NCI-H2107 treated with DMSO at 0.1 percent for 48 hours (cell line): ENCODE measurements at regions not wholly inside any gene's neighbourhood (a gene's known extent, or its start where the extent isn't known, plus 50 kb on each side); places are given as distances from the start of the nearest gene placed in this dataset.
A peak's percentile ranks its signal among the peaks of the same experiment; 100 is the strongest.

Experiments
- DNase-seq: peaks from one replicate; lab custom pipeline; 2025; ENCODE audit not compliant: unreplicated experiment; lab: John Stamatoyannopoulos, UW

GRCh38 chr2:12074845-12075217 lies 328.4 kb downstream of the LPIN1 start:
- DNase-seq = no peak

DNA sequence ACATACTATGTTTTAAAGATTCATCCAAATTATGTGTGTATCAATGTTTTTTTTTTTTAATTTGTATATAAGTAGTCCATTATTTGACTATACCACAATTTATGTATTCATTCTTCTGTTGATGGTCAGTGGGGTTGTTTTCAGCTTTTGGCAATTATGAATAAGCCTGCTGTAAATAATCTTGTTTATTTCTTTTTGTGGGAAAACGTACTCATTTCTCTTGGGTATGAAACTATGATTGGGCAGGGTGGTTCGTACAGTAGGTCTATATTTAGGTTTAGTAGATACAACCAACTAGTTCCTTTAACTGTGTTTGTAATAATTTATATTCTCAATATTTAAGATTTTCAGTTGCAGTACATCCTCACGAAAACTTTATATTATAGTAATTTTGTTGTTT lies 329.2 kb downstream of the LPIN1 start:
- DNase-seq = no peak

- peak; percentile 2 for DNase-seq
Measured at GRCh38 chr2:12076810-12077209, 330.4 kb downstream of the LPIN1 start.

DNA sequence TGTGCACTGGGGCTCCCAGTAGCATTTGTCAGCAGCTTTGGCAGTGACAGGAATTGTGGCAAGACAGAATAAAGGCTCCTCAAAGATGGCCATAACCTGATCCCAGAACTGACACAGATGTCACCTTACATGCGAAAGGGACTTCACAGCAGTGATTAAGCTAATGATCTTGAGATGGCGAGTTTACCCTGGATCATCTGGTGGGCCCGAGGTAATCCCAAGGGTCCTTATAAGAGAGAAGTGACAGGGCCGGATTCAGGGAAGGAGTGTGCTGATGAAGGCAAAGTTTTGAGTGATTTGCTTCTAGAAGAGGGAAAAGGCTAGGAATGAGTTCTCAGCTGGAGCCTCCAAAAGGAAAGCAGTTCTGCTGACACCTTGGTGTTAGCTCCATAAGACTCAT lies 333.9 kb downstream of the LPIN1 start:
- DNase-seq = no peak

DNA sequence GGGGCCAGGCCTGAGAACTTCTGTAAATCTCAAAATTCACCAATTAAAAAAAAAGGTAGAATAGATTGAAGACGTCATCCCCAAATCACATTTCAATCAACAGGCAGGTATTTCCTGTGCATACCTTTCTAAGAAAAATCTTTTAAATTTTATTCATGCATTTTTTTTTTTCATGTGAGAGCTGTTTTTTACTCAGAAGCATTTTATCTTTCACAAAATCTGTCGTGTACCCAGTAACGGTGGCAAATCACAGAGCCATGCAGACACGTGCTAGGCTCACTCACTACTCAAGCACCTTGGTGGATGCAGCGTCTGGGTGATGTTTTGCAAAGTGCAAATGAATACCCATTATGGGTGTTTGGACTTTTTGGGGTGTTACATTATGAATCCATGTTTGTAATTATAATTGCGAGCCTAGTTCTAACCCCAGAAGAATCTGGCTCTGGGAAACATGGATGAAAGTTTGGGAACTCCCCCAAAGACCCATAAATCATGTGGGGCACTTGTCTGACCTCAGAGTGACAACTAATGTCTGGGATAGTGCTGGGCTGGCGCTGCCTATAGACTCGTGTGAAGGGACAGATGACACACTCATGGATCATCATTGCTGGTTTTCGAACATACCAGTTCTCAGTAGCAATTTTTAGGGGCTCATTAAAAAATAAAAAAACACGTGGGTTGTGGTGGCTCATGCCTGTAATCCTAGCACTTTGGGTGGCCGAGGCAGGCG lies 335.2 kb downstream of the LPIN1 start:
- DNase-seq = no peak

DNA sequence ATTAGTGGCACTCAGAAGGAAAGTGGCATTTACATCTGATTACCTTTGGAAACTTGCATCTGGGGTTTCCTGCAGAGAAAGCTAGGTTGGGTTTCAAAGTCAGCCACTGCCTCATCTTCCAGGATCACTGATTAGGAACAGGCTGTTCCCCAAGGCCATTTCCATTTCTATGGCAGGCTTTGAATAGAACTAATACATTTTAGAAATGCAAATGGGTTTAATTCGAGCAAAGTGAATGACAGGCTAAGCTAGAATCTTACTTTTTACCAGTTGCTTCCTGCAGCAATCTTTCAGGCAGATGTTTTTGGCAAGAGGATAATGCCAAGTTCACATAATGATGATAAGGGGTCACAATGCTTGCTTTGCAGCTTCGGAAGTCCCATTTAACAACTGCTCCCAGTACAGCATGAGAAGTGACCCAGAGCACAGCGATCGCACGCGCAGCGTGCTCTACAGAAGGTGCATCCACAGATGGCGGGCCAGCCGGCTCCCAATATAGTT lies 336.7 kb downstream of the LPIN1 start:
- DNase-seq = no peak

- DNase-seq = no peak
Measured at GRCh38 chr2:12083713-12084419, 337.4 kb downstream of the LPIN1 start.

DNA sequence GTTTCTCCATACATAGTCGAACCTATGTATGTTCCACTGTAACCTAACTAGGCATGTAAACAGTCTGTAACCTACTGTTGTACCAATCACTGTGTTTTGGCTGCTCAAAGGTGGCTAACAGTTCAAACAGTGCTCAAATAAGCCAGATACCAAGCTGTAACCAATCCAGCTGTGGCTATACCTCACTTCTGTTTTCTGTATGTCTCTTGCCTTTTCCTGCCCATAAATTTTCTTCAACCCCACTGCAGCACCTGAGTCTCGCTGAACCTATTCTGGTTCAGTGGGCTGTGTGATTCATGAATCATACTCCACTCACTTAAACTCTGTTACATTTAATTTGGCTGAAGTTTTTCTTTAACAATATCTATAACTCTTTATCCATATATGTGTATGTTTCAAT lies 340.7 kb downstream of the LPIN1 start:
- DNase-seq = no peak

DNA sequence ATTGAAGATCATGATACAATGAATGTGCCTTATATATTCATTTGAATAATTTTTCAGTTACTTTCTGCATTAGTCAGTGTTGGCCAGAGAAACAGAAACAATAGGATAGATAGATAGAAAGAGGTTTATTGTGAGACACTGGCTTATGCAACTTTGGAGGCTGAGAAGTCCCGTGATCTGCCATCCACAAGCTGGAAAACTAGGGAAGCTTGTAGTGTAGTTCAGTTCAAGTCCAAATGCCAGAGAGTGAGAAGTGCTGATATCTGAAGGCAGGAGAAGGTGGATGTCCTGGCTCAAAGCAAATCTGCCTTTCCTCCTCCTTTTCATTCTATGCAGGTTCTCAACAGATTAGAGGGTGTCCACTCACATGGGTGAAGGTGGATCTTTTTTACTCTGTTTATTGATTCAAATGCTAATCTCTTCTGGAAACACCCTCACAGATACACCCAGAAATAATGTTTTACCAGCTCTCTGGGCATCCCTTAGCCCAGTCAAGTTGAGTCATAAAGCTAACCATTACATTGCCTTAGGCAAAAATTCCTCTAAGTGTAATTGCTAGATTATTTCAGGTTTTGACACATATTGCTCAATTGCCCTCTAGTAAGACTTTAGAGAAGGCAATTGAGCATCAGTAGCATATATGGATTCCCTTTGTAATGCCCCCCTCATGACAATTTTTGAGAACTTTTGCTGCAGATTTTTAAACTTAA lies 341.4 kb downstream of the LPIN1 start:
- no peak for DNase-seq

GRCh38 chr2:12089001-12089400 lies 342.6 kb downstream of the LPIN1 start:
- DNase-seq = no peak

DNA sequence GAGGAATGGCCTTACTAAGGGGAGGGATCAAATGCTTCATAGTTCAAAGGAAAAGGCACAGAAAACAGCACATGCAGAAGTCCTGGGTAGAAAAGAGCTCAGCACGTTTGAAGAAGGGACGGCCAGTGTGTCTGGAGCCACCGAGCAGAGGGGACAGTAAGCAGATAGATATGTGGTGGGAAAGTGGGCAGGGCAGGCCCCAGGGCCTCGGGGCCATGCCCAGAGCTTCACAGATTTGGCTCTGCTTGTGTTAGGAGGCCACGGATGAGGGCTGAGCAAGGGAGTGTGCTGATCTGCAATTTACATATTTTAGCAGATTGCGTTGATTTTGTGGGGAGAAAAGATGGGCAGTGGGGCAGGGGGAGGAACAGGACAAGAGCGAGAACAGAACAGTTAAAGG lies 343.1 kb downstream of the LPIN1 start:
- no peak for DNase-seq

DNA sequence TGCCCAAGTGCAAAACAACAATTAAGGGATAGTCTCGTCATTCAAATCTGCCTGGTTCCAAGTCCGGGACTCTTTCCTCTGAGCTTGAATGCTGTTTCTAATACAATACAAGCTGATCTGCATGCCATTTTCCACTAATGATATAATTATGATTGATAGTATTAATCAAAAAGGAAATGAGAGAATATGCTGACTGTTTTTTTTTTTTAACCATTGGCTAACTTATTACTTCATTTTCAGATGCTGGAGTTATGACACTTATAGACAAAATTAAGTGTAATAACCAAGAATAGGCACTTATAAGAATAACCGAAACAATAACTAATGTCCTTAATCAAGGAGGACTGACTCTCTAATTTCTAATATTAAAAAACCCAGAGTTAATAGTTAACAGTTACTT lies 343.6 kb downstream of the LPIN1 start:
- DNase-seq = no peak

- DNase-seq = no peak
Measured at GRCh38 chr2:12090590-12090989, 344.2 kb downstream of the LPIN1 start.

DNA sequence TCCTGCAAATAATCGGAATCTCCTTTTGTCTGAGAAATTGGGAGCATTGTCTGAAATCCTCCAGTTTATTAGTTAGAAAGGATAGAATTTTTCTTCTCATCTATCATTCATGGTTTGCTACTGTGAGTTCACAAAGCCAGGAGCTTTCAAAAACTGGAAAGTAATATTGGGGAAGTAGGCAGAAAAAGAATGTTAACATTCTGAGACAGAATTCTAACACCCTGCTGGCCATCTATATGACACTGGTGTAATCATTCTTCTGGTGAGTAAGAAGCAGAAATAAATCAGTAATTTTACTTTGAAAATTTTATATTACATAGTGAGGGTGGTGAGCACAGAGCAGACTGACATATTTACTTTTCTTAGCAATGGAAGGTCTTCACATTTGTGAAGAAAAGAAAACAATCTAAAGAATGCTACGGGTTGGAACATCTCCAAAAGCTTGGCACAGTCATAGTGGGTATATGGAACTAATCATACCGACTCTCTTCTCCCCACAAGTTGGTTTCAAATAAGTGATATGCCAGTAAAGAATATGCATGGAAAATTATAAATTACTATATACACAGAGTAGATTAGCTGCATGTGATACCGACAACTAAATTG lies 344.9 kb downstream of the LPIN1 start:
- DNase-seq = no peak

- DNase-seq = no peak
Measured at GRCh38 chr2:12094134-12094533, 347.7 kb downstream of the LPIN1 start.

- DNase-seq = no peak
Measured at GRCh38 chr2:12096051-12096787, 349.8 kb downstream of the LPIN1 start.

GRCh38 chr2:12096788-12097449 lies 350.5 kb downstream of the LPIN1 start:
- no peak for DNase-seq

DNA sequence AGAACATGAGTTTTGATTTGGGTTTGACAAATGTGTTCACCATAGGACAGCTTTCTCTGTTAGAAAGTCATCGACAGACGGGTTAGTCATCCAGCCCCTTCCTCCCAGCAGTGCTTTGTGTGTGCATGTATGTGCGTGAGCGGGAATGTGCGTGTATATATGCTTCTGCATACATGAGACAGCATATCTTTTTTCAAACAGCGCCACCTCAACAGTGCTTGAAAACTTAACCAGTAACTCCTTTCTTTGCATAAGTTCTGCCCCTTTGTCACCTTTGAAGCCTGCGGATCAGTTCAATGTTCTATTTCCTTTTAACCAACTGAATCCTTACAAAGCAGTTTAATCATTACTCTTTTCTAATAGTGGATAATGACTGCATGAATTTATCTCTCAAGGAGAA lies 351.4 kb downstream of the LPIN1 start:
- no peak for DNase-seq

DNA sequence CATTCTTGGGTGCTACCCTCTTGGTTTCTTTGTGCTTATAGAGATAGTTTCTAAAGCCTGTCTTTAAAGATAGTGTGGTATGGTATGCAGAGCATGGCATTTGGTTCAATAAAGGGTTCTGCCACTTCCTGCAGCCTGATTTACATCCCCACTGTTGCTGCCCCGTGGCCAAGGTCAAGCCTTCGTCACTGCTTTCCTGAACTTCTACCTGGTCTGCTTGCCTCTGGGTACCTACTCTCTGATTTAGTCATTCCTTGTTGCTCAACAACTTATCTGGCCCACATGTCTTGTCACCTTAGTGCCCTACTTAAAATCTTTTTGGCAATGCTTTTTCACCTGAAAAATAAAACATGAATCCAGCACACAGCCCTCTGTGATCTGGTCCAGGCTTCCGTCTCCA lies 352.9 kb downstream of the LPIN1 start:
- no peak for DNase-seq

DNA sequence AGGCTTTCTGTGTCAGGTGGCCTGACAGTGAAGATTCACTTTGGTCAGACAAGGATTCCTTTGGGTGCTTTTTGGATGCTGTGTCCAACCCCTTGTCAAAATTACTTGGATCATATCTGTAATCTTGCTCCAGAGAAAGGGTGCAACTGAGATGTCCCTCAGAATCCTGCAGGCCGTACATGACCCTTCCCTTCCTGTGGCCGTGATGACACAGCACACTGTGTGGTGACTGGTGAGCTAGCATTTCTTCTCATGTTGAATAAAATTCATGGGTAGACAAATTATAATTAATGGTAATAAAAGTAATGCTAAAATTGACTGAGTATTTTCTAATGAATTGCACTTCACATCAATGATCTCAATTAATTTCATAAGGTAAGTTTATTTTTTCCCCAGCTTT lies 356.2 kb downstream of the LPIN1 start:
- DNase-seq = no peak
